C1 segment of cervical spinal cord (tissue), 14 donors: ENCODE measurements at regions not wholly inside any gene's neighbourhood (a gene's known extent, or its start where the extent isn't known, plus 50 kb on each side); places are given as distances from the start of the nearest gene placed in this dataset.

ENCODE experiments used
- DNase-seq, 14 donors: peaks; one replicate each; lab custom pipeline; 2025; lab: John Stamatoyannopoulos, UW

DNA sequence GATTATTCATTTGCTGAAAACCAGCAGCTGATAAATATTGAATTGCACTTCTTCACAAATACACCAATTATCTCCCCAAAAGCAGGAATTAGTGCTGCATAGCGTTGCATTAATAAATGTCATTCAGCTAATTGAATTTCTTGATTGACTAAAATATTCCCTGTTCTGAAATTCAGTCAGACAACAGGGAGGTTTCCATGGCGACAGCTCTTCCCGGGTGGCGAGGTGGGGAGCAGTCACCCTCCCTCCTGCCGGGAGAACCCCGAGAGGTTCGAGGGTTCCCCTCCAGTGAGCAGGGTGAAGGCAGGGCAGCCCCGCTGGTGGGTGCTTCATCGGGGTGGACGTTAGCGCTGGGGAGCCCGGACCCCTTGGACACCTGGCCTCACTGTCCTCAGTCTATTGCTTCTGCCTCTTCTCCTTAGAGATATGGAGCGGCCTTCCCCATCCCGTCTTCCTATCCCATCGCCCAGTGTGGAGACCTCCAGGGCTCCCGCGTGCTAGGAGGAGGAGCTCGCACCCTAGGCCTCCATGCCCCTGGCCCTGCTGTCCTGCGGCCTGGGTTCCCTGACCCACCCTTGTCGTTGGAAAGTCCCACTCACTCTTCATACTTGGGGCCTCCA, 983.5 kb downstream of the BRD1 start:
- DNase-seq, result no peak

DNA sequence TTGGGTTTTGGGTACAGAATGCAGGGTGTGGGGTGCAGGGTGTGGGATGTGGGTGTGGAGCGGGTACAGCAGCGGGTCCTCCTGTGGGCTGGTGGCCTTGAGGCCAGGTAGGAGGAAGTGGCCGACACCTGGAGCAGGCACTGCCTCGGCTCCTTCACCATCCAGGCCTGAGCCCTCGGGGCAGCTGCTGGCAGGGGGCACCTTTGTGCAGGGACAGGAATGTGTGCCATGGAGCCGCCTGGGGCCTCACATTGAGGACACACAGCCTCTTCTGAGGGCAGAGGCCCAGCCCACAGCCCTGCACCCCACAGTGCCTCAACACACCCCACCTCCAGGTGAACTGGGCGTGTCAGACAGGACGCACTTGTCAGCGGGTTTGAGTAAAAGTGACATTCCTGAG, 984.0 kb downstream of the BRD1 start:
- DNase-seq, result no peak

DNA sequence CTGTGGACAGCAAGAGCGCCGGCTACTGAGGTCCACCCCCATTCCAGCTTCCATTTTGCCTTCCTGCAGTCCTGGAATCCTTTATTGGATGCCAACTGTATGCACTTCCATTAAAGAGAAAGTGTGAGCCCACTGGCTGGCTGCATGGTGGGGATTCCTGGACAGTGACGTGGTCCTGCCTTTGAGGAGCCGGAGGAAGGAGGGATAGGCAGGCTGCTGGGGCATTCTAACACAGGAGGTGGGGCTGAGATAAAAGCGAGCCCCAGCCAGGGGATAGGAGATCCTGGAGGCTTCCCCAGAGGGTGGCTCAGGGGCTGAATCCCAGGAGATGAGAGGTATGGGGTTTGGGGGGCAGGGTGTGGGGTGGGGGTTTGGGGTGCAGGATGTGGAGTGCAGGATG, 984.7 kb downstream of the BRD1 start:
- no peak for DNase-seq

DNA sequence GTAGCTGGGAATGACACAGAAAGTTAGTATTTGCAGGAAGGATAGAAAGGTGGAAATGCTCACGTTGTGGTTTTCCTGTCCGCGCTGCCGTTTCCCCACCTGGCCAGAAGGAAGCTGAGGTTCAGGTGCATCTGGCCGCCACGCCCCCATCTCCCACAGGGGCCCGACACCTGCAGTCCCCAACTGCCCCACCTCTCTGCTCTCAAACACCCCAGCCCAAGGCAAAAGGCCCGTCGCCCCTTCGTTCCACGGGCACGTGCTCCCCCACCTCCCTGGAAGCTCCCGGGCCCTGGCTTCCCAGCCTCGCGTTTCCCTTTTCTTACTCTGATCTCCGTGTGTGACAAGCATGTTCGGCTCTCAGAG, 985.1 kb downstream of the BRD1 start:
- no peak for DNase-seq

DNA sequence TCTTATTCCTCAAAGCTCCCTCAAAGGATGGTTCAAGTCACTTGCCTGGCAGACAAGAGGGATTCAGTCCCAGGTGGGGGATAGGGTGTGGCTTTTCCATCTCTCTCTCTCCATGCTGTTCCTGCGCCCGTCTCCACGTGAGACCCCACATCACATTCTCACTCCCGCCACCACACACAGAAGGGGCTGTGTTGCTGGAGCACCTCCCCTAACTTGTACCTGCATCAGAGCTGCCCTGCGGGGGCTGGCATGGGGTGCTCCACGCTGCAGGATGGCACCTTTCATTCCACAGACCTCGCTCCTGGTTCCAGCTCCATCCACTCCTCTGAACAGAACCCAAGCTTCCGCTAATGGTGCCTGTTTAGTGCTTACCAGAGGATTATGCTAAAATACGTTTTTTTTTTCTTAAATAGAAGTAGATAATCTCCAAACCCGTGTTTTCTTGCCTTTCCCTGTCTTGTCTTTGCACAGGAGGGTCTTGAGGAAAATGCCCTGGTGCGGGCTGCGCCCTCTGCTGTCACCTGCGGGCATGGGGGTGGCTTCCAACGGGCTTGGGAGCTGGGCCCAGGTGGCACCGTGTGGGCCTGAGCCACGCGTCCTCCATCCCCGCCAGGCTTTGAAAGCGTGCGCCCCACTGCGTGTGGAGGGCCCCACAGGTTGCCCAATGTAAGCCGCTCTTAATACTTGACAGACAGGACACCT, 985.6 kb downstream of the BRD1 start:
- DNase-seq, result no peak

DNA sequence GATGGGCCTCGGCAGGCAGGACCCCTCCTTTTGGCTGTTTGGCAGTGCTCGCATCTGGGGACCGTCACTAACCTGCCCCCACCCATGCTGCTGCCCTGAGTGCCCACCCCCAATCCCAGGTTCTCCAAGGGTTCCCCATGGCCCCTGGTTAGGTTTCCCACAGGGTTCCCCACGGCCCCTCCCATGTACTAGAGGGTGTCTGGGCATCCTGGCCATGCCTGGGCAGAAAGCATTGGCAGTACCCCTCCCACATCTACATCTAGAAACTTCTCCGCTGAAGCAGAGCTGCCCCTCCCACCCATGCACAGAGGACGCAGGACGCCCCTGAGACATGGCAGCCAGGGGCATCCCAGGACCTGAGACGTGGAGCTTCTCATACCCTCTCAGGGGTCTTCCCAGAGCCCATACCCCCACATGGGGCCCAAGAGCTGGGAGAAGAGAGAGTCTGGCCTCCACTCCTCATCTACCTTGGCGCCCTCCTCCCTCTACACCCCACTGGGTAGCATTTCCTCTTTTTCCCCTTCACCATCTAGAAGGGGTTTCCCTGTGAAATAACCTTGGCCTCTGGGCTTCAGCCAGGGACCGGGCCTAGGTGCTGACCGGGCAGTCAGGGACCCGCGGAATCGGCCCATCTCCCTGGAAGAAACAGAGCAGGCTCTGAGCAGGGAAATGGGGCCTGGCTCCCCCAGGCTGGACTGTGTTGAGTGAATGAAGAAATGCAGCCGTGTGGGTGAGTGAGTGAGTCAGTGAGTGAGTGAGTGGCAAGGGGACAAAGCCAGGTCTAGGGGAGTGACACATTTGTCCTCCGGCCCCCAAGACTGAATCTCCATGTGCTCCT, 987.3 kb downstream of the BRD1 start:
- no peak for DNase-seq

DNA sequence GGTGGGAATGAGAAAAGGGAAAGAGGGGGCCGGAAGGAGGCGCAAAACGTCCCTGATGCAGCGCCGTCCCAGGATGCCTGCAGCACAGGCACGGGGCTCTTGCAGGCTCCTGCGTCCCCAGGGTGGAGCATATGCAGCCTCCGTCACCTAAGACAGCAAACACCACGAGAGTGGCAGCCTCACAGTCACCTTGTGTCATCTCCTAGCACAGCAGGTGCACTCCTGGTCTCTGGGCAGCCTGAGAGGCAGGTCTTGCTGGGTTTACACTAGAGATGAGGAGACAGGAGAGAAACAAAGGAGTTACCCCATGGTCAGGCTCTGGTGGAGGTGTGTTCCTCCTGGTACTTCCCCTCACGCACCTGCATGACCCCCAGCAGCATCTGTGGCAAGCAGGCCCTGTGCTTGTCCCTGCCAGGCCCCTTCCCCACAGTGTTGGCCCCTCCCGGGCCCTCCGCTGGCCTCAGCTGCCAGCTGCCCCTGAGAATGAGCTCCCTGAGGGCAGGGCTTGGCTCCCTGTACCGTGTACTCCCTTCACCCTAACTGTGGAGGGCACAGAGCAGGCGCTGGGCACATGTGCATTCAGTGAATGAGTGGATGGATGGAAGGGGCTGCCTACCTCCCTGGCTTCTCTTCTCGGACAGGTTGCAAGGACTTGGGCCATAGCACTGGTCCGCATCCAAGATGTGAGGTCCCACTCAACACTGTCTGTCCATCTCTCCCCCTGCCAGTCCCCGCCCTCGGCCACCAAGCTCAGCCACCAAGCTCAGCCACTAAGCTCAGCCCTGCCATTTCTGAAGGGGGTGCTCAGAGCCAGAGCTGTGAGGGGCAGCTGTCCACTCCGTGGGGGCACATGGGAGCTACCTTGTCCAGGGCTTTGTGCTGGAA, 988.6 kb downstream of the BRD1 start:
- no peak for DNase-seq

DNA sequence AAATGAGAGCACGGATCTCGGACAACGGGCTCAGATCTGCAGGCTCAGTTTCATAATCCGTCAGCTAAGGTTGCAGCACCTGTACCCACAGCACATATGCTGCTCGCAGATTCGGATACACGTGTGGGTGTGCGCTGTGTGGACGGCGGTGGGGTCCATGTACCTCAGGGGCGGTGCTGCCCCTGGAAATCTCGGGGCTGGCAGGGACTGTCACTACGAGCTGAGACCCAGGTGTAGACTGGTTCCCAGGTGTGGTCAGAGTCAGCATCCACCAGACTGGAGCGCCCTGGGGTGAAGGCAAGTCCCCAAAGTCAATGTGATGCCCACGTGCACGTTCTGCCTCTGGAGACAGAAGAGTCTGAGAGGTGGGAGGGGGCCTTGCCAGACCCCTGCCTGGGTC, 989.3 kb downstream of the BRD1 start:
- no peak for DNase-seq

DNA sequence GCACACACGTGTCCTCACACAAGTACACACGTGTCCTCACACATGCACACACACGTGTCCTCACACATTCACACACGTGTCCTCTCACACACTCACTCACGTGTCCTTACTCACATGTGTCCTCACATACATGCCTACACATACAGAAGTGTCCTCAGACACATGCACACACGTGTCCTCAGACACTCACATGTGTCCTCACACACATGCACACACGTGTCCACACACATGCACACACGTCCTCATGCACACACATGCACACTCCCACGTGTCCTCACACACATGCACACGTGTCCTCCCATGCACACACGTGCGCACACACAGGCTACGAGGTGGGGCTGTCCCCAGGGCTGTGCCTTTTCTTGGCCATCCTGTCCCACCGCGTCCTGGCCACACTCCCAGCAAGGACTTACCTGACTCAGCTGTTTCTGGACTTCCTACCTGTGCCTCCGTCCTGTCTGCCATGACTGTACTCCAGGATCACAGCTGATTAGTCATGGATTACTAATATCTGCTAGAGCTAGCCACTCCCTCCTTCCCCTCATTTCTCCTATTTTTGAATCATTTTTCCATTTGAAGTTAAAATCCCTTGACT, 990.2 kb downstream of the BRD1 start:
- no peak for DNase-seq

DNA sequence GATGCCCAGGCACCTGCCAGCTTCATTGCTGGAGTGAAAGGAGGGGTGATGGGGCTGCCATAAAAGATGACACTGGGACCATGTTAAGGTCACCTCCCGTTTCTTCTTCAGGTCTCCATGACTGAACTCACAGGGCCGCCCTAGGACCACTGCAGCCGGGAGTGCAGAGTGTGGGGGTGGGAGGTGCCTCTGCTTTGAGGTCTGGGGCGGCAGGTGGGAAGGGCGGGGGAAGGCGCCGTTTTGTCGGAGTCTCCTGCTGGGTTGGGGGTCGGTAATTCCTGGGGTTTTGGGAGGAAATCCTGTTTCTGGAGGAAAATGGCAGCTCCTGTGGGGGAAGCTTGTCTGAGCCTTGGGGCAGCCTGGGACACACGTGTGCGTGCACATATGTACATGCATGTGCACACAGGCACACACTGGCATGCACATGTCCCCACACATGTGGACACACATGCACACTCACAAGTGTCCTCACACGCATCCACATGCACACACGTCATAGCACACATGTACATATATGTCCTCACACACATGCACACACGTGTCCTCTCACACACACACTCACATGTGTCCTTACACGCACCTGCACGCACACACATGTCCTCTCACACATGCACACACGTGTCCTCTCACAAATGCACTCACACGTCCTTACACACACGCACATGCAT, 990.9 kb downstream of the BRD1 start:
- DNase-seq, result no peak

DNA sequence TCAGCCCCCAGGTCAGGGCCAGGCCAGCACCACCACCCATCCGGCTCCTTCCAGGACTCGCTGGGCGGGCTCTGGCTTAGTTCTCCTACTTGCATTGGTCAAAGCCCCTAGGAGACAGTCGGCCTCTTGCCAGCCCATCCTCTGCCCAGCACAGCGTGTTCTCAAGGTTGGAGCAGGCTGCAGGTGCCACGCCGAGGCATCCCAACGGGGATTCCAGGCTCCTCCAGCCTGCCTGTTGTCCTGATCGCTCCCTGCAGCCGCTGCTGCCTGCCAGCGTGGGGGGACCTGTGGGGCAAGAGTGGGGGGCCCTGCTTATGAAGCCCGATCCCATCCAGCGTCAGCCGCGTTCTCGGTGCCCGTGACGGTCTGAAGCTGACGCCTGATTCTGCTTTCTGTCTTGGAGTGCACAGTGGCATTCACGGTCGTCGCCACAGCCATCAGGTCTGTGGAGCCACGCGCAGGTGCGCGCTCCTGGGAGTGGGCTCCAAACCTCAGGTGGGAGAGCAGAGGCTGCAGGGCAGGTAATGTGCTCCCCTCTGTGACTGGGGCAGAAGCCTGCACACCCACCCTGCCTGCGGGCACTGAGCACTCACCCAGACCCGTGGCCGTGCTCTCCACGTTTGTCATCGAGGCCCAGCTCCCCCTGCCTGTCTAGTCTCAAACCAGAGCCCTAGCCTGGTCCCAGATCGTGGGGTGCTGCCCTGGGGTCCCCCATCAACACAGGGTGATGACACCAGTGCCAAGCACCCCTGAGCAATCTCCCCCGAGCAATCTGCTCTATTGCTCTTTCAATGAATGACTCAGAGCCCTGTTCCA, 991.6 kb downstream of the BRD1 start:
- no peak for DNase-seq

DNA sequence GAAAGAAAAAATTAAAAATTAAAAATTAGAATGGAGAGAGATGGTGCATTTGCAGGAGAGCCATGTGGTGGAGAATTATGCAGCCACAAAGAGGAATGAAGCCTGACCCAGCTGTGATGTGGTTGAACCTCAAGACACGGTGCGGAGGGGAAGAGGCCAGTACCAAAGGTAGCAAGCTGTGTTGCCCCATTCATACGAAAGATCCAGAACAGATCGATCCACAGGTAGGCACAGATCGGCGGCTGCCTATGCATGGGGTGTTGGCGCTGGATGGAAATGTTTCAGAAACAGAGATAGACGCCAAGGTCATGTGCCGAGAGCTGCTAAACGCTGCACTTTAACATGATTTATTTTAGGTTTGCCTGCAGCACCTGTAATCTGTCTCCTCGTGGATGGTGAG, 992.3 kb downstream of the BRD1 start:
- no peak for DNase-seq

DNA sequence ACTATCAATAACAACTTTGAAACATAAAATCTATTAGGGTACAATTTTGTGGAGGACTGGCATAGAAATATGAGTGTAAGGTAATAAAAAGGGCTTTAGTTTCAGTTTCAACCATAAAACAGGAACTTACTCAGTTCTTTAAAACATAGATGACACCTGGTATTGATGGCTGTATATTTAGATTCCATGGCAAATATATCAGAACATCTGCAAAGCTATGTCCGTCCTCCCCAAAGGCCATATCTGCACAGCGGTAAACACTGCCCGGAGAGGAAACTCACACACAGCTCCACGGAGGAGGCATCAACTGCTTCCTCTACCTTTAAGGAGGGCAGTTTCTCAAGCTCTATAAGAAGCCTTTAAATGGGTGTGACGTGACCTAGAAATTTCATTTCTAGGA, 993.3 kb downstream of the BRD1 start:
- no peak for DNase-seq

DNA sequence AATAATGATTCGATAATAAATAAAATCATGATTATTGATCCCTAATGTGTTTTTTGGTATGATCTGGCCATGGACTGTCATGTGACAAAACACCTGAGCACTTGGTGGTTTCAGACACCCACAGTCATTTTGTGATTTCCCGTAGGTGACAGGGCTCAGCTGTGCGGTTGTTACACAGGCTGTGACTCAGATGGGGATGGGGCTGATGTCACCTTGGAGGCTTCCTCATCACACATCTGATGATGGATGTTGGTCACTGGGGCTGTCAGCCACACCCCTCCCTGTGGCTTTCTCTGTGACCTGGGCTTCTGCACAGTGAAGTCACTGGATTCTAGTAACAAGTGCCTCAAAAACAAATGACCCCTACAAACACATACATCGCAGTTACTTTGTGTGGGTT, 995.1 kb downstream of the BRD1 start:
- no peak for DNase-seq

DNA sequence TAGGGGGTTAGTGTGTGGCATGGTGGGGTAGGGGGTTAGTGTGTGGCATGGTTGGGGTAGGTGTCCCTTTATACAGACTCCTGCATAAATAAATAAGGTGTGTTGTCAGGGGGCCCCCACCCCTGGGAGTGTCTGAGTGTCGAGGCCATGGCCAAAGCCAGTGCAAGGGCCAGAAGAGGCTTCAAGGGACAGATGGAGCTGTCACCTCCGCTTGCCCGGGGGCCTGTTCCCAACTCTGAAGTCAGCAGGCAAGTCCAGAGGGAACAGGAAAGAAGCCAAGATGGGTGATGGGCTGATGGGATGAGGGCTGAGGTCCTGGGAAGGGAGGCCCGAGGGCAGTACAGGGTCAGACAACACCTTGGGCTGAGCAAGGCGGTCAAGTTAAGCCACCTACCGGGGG, 997.8 kb downstream of the BRD1 start:
- DNase-seq, result no peak

DNA sequence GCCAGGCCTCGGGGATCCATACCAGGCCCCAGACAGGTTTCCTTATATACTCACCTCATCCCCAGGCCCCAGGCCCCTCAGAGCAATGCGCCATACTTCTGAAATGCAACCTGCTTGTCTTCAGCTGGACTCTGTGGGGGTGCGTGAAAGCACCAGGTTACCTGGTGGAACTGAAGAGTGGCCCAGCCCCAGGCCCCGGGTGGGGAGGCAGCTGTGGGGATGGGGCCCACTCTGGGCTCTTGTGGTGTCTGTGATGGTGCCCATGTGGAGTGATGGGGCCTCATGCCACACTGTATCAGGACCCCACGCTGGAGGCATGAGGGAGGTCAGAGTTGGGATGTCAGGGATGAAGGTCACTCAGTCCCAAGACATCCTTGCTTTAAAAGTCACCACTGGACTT, 999.0 kb downstream of the BRD1 start:
- no peak for DNase-seq

DNA sequence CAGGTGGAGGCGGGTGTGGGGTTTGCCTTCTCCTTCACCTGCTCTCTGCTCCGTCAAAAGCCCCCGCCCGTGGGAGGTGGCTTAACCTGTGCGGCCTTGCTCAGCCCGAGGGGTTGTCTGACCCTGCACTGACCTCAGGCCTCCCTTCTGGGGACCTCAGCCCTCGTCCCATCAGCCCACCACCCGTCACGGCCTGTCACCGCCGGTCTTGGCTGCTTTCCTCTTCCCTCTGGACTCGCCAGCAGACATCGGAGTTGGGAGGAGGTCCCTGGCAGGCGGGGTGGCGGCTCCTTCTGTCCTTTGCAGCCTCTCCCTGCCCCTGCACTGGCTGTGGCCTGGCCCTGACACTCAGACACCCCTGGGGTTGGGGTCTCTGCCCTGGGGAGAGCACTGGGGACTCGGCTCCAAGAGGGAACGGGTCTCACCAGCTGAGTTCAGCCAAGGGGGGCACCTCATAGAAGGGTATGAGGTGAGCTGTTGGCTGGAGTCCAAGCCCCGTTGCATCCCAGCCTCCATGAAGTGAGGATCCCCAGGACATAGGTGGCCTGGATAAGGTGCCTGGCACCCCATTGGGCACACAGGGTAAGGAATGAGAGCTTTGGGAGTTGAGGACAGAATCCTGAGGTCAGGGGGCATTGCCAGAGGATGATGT, 999.6 kb downstream of the BRD1 start:
- no peak for DNase-seq

DNA sequence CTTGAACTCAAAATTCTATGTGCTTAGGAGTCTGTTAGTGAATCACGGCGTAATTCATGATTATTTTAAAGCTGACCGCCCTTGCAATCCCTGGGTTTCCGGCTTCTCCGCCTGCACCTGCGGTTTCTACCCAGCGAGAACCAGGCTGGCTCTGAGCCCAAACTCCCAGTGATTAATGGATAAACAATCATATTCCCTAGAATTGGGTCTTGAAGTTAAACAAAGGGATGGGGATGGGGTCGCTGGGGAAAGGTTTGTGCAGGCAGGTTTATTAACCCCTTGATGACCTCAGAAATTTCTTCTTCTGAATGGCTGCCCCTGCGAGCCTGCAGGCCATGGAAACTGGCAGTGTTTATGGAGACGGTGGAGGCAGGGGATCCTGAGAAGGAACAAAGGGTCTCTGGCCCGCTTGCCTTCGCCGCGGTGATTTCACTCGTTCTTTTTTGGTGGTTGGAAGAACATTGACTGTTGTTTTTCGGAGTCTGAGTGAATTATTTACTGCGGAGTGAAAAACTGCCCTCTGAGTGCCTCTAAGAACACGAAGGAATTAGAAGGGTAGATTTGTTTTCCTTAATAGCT, 1000.3 kb downstream of the BRD1 start:
- DNase-seq, result no peak

DNA sequence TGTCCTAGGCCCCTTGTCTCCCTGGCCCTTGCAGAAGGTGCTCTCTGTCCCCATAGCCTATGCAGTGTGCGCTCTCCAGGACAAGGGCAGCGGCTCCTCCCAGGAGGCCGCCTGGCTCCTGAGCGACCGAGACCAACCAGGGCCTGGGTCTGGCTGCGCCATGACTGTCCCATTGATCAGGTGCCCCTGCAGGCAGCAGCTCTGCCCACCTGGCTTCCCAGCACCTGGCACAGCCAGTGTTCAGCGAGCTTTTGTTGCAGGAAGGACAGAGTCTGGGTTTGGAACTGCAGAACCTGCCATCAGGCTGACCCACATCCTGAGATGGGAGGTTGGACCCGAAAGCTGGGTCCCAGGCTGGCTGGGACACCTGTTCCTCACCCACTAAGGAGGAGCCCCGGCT, 1001.1 kb downstream of the BRD1 start:
- DNase-seq, result no peak
